Peyer's patch (tissue), 4 donors: ENCODE measurements at regions not wholly inside any gene's neighbourhood (a gene's known extent, or its start where the extent isn't known, plus 50 kb on each side); places are given as distances from the start of the nearest gene placed in this dataset.

Source experiments
- POLR2A ChIP-seq, 2 donors: fragments of 450-650 bp; IDR thresholded peaks; one replicate each; pipeline ENCODE4 v1.5.1; 2017; ENCODE audit warnings: antibody characterized with exemption in 2 of 2, mild to moderate bottlenecking in 2 of 2, moderate library complexity in 2 of 2
- TF ChIP-seq, protein P1 (sequence below), 6 experiments: fragments of 450-650 bp in 4 of 6; fragments of 200-600 bp in 2 of 6; sonication (generic) in 1 of 6; IDR thresholded peaks; one replicate each; pipeline ENCODE4 v1.5.1; 2017 to 2019; ENCODE audit warnings: antibody characterized with exemption in 6 of 6, mild to moderate bottlenecking in 3 of 6, moderate library complexity in 1 of 6

DNA sequence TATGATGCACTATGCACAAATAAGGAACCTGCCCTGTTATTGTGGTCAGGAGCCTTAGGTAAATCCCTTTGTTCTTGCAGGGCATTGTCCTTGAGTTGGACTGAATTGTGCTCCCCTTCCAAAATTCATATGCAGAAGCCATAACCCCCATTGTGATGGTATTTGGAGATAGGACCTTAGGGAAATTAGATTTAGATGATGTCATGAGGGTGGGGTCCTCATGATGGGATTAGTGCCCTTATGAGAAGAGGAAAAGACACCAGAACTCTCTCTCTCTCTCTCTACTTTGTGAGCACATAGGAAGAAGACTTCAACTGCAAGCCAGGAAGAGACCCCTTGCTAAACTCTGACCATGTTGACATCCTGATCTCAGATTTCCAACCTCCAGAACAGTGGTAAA is 268.0 kb downstream of the LRFN2 start:
- TF ChIP-seq, protein P1, sequence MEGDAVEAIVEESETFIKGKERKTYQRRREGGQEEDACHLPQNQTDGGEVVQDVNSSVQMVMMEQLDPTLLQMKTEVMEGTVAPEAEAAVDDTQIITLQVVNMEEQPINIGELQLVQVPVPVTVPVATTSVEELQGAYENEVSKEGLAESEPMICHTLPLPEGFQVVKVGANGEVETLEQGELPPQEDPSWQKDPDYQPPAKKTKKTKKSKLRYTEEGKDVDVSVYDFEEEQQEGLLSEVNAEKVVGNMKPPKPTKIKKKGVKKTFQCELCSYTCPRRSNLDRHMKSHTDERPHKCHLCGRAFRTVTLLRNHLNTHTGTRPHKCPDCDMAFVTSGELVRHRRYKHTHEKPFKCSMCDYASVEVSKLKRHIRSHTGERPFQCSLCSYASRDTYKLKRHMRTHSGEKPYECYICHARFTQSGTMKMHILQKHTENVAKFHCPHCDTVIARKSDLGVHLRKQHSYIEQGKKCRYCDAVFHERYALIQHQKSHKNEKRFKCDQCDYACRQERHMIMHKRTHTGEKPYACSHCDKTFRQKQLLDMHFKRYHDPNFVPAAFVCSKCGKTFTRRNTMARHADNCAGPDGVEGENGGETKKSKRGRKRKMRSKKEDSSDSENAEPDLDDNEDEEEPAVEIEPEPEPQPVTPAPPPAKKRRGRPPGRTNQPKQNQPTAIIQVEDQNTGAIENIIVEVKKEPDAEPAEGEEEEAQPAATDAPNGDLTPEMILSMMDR (IDR thresholded peaks at IDR 0.05): no peak
- no peak for TF ChIP-seq POLR2A (IDR thresholded peaks at IDR 0.05)
